ENCODE measurements at regions not wholly inside any gene's neighbourhood (a gene's known extent, or its start where the extent isn't known, plus 50 kb on each side); places are given as distances from the start of the nearest gene placed in this dataset.

GRCh38 chr2:122507261-122507660, 751.8 kb downstream of the TSN start:
- no peak for DNase-seq (ENCODE audit: low read depth)

DNA sequence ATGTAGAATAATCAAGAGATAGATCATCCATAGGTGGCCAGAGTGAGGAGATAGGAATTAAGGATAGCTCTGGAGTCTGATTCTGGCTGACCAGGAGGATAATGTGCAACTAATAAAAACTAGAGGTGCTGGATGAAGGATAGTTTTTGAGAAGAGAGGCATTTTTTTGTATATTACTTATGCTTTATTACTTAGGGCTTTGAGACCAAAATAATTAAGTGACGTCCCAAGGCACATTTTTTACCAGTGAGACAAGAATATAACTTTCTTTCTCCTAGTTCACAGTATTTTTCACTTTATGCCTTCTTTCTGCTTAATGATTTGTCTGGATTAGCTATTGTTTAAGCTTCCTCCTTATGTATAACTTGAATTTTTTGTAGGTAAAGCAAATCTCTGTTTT, 756.6 kb downstream of the TSN start:
- DNase-seq (ENCODE audit: low read depth) = no peak

GRCh38 chr2:122514451-122514996, 759.1 kb downstream of the TSN start:
- no peak for DNase-seq (ENCODE audit: low read depth)

- DNase-seq (ENCODE audit: low read depth) = no peak
These were observed 760.4 kb downstream of the TSN start for GRCh38 chr2:122515731-122516290.

DNA sequence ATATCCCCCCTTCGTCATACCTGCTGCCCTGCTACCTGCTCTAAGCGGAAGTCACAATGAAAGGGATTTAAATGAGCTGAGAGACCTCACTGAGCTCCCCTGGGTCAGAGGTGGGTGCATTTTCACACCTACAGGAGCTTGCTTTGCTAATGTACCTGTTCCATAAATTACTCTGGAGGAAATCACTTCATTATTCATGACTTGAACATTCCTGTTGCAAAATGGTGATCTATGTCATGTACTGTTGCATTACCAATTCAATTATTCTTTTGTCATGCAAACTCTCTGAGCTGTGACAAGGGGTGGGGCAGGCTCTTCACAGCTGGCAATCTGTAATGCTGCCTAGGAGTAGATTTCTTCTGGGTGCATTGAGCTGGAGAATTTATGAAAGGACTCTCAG, 761.3 kb downstream of the TSN start:
- DNase-seq (ENCODE audit: low read depth) = no peak

GRCh38 chr2:122519366-122519765, 763.9 kb downstream of the TSN start:
- no peak for DNase-seq (ENCODE audit: low read depth)

- no peak for DNase-seq (ENCODE audit: low read depth)
These were observed 764.6 kb downstream of the TSN start for GRCh38 chr2:122519821-122520611.

DNA sequence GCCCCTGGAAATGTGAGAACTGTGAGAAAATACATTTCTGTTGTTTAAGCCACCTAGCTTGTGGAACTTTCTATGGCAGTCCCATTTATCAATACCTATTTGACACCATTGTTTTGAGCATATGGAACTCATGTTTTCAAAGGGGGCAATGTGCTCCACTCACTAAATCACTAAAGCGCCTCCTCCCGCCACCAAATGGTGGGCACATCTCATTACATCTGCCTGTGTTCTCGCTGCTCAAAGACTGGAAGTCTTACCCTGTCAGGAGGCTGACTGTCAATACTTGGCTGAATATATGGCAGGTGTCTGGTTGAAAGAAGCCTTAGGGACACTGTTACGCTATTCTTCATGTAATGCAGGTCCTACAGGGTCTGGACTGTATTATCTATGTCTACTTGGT, 767.7 kb downstream of the TSN start:
- DNase-seq (ENCODE audit: low read depth) = no peak

GRCh38 chr2:122523981-122524380, 768.5 kb downstream of the TSN start:
- no peak for DNase-seq (ENCODE audit: low read depth)

GRCh38 chr2:122525336-122525735, 769.9 kb downstream of the TSN start:
- DNase-seq (ENCODE audit: low read depth) = no peak

- no peak for DNase-seq (ENCODE audit: low read depth)
These were observed 772.6 kb downstream of the TSN start for GRCh38 chr2:122528061-122528460.

DNA sequence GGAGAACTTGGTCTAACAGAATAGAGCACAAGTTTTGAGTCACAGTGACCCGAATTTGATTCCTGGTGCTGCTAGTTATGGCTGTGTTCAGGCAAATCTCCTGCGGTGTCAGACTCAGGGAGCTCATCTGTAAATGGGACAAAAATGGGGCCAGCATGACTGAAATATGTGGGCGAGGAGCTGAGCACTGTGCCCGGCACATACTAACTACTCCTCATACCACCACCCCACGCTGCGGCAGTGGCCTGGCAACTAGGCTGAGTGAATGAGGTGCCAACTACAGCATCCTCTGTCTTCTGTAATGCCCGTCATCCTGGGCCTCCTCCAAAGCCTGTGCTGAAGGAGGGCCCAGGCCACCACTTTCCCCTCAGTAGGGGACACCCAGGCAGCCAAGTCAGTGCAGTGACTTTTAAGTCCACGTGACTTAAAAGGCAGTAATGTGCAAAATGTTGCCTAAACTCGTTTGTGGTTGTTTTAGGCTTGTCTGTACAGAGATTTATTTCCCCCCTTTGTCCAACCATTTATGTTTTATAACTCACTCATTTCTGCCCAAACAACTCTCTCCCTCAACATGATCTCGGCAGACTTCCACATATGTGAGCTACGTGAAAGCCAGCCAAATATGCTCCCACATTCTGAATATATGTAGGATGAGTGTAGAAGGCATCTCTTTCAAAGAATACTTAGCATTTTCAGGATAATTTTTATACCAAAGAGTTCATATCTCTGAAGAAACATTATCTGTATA, 773.7 kb downstream of the TSN start:
- DNase-seq (ENCODE audit: low read depth) = no peak

DNA sequence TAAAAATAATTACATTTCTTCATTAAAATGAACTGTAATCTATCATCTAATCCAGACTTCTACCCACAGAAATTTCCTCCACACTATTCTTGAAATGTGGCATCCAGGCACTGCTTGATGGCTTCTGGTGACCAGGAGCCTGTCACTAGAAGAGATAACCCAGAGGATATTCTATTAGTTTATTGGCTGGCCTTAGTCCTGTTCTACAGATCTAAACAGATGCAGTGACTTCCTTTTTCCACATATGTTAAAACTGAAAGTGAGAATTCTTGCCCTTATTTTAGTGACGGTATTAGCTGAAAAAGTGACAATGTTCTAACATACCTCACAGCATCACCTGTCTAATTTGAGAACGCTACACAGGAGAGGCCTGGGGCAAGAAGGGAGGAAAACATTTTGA, 775.4 kb downstream of the TSN start:
- DNase-seq (ENCODE audit: low read depth) = no peak

GRCh38 chr2:122531290-122532071, 776.0 kb downstream of the TSN start:
- no peak for DNase-seq (ENCODE audit: low read depth)

GRCh38 chr2:122532072-122532344, 776.6 kb downstream of the TSN start:
- DNase-seq (ENCODE audit: low read depth) = no peak

- DNase-seq (ENCODE audit: low read depth) = no peak
These were observed 777.0 kb downstream of the TSN start for GRCh38 chr2:122532481-122532880.

DNA sequence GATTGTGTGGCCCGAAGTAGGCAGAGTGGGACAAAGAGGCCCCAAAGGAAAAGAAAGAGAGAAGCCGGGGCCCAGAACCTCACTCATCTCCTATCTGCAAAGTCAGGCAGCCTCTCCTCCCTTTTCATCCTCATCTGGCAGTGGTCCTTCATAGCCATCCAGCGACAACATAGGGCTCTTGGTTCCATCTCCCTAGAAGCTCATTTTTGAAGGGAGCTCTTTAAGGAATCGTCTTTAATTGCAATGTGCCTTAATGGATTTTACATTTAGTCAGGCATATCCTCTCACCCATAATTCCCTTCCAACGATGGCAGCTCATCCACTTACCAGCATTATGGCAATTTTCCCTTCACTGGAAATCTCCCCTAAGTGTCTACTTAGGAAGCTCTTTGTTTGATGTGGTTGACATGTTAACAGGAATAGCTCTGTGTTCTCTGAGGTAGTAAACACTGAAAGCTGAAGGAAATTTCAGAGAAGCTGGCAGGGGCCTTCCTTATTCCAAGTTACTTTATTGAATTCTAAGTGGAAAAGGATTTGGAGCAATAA, 780.6 kb downstream of the TSN start:
- no peak for DNase-seq (ENCODE audit: low read depth)

DNA sequence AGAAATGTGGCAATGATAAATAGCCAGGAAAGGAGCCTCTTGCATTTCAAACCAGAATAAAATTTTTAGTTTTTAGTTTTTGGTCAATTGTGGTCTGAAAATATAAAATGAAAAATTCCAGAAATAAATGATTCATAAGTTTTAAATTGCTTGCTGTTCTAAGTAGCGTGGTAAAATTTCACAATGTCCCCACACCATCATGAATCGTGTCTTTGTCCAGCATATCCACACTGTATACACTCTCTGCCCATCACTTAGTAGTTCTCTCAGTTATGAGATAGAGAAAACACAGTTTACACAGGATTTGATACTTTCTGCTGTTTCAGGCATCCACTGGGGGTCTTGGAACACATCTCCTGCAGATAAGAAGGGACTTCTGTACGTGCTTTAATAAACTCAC, 783.9 kb downstream of the TSN start:
- DNase-seq (ENCODE audit: low read depth) = no peak

DNA sequence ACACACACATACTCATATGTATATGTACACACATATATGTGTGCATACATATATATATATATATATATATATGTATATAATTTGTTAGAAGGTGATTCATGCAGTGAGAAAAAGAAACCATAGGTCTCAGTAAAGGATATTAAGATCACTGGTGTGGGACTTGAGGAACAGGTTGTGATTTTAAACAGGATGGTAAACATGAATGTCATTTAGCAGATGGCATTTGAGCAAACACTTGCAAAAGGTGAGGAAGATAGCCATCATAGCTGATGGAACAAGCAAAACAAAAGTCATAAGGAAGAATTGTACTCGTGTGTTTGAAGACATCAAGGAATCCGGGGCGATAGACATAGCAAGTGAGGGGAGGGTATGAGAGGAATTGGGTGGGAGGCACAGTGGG, 784.5 kb downstream of the TSN start:
- DNase-seq (ENCODE audit: low read depth) = no peak

DNA sequence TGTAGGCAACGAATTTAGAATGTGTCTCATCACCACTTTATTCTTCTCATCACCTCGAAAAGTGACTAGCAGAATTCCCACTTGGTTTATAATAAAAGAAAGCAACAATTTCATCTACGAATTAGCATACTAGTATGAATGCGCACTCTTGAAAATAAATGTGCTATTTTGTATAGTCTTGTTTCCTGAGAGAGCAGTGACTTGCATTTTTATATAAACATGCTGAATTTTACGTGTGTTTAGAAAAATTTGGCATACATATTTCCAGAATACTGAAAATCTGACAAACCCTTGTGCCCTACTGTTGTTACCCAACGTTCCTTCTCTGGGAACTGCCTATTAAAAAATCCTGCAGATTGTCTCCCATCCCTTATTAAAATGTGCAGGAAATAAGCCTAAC, 786.8 kb downstream of the TSN start:
- no peak for DNase-seq (ENCODE audit: low read depth)

GRCh38 chr2:122542646-122543045, 787.2 kb downstream of the TSN start:
- DNase-seq (ENCODE audit: low read depth) = no peak

DNA sequence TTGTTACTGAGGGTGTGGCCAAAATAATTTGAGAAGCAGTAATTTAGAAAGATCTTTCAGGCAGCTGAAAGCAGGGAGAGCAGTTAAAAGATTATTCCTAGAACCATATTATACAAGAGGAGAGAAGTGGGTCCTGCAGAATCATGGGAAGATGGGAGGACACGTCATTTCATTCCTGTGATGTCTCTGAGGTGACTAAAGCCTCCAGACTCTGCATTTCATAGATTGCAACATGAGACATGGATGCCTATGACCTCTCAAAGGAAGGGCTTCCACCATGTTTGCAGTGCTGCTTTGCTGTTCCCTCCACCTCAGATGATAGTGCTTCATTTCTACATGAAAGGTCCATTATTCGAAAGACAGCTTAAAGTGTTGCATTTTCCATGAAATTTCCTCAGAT, 788.4 kb downstream of the TSN start:
- no peak for DNase-seq (ENCODE audit: low read depth)

Data from stimulated activated CD8-positive, alpha-beta memory T cell treated with anti-CD3 and anti-CD28 coated beads, Interleukin-12 subunit alpha, Interleukin-12 subunit beta, amount 100 ng/mL, for 4 hours (primary cell).